GM19468 (cell line): ENCODE measurements at regions not wholly inside any gene's neighbourhood (a gene's known extent, or its start where the extent isn't known, plus 50 kb on each side); places are given as distances from the start of the nearest gene placed in this dataset.

Experiments used
- ATAC-seq: cut with Tn5 transposase; IDR thresholded peaks from one replicate; pipeline ENCODE4 v1.9.1; 2021; ENCODE audit warnings: mild to moderate bottlenecking, moderate library complexity, moderate number of reproducible peaks; ENCODE audit not compliant: unreplicated experiment; ENCODE audit errors: extremely low read depth

- ATAC-seq, result no peak
Measured at GRCh38 chr10:65701168-65701776, 1224.6 kb upstream of the LRRTM3 start.

- ATAC-seq, result no peak
Measured at GRCh38 chr10:65708057-65708456, 1217.8 kb upstream of the LRRTM3 start.

- ATAC-seq, result no peak
Measured at GRCh38 chr10:65710306-65710705, 1215.5 kb upstream of the LRRTM3 start.

DNA sequence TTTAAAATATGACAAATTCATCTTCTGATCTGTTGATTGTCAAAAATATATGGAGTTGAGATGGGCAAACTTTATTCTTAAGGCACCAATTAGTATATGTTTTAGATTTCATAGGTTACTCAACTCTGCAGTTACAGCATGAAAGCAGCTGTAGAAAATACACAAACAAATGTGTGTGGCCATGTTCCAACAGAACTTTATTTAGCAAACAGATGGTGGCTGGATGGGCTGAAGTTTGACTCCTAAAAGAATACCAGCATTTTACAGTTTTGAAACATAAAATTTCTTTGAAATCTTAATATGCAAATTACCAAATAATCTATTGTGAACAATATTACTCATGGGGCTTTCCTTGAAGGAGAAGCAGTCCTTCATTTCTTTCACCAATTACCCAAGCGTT lies 1206.0 kb upstream of the LRRTM3 start:
- no peak for ATAC-seq

GRCh38 chr10:65720901-65721300 lies 1204.9 kb upstream of the LRRTM3 start:
- no peak for ATAC-seq

GRCh38 chr10:65723525-65723924 lies 1202.3 kb upstream of the LRRTM3 start:
- ATAC-seq, result no peak

DNA sequence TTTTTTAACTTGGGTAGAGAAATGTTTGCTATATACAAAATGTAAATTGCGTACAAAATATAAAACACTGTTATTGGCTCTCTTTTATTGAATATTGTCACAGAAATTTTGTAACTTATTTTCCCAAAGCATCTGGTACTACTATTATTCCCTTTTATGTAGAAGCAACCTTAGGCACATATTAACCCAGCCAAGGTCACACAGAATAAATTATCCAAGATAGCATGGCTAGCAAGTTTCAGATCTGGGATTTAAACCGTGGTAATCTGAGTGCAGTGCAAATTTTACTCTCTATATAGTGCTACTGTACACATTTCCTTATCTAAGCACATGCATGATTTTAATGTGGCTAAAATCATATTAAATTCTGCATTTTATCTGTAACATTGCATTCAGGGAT lies 1190.5 kb upstream of the LRRTM3 start:
- no peak for ATAC-seq

GRCh38 chr10:65742906-65743305 lies 1182.9 kb upstream of the LRRTM3 start:
- ATAC-seq, result no peak

GRCh38 chr10:65751218-65751617 lies 1174.6 kb upstream of the LRRTM3 start:
- no peak for ATAC-seq

DNA sequence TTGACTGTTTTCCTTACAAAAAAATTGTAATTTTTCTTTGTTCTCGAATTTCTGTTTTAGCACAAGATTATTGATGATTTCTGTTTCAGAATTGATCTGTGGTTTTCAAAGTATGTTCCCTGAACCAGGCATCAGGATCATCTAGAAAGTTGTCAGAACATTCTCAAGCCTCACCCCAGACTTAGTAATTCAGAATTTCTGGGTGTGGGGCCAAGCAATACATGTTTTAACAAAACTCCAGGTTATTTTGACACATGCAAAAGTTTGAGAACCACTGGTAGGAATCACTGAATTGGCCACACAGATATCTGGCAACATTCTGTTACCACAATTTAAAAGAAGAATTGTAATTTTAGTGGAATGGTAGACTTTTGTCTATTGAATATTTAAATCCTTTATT lies 1173.9 kb upstream of the LRRTM3 start:
- no peak for ATAC-seq

DNA sequence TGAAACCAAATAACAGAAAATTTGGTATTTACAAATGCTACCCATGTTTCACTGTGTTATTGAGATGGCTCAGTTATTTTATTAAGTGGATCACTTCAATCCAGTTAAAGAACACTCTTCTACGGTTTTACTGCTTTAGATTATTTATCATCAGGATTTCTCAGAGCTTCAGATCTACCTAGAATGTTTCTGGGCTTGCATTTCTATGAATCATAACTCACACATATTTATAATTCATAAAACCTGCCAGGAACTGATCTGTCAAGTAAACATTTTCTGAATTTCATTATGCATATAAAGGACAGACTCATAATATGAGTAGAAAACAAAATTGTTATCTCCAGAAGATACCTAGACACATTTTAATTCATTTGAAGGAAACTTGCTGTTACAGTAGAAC lies 1172.3 kb upstream of the LRRTM3 start:
- no peak for ATAC-seq

DNA sequence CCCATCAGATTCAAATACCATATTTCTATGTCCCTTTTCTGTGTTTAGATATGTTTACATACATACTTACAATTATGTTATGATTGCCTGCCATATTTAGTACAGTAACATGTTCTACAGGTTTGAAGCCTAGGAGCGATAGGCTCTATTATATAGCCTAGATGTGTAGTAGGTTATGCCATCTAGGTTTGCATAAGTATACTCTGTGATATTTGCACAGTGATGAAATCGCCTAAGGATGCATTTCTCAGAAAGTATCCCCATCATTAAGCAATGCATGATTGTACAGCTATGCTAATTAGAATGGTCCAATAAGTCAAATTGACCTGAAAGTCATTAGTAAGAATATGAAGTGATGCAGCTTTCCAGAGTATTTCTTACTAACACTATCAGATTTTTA lies 1171.7 kb upstream of the LRRTM3 start:
- ATAC-seq, result no peak

GRCh38 chr10:65762311-65762710 lies 1163.5 kb upstream of the LRRTM3 start:
- ATAC-seq, result no peak

GRCh38 chr10:65765006-65765541 lies 1160.8 kb upstream of the LRRTM3 start:
- no peak for ATAC-seq

GRCh38 chr10:65769828-65770227 lies 1156.0 kb upstream of the LRRTM3 start:
- no peak for ATAC-seq

- ATAC-seq, result no peak
Measured at GRCh38 chr10:65778753-65779152, 1147.1 kb upstream of the LRRTM3 start.

GRCh38 chr10:65779985-65780384 lies 1145.9 kb upstream of the LRRTM3 start:
- no peak for ATAC-seq

- no peak for ATAC-seq
Measured at GRCh38 chr10:65786279-65786678, 1139.6 kb upstream of the LRRTM3 start.

DNA sequence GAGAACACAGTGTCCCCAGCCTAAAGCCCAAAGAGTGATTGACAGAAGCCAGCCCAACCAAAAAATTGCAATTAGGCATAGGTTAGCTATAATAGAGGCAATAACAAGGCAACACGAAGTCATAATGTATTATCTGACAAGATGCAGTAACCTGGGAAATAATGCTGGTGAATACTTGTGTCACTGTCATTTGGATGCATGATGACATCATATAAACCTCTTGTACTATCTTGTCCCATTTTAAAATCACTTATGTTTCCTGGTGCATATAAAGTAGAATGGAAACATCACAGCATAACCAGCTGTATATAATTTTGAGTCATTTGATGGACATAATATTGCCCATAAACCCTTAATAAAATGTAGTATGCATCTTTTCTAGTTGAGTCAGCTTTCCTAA lies 1138.3 kb upstream of the LRRTM3 start:
- ATAC-seq, result no peak

DNA sequence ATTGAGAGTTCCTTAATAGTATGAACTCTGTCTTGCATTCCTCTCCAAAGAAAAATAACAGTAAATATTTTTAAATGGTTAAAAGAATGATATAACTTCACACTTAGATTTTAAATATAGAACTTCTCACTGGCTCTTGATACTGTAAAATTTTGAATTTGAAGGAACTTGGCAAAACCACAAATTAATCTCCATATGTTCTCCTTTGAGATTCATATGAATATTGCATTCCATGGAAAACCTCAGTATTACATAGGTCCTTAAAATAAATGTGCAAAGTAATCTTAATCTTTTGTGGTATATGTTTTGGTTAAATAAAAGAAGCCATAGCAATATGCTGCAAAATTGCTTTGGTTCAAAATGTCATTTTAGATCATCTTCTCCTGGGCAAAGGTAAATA lies 1137.6 kb upstream of the LRRTM3 start:
- ATAC-seq, result no peak

GRCh38 chr10:65791979-65792378 lies 1133.9 kb upstream of the LRRTM3 start:
- no peak for ATAC-seq

DNA sequence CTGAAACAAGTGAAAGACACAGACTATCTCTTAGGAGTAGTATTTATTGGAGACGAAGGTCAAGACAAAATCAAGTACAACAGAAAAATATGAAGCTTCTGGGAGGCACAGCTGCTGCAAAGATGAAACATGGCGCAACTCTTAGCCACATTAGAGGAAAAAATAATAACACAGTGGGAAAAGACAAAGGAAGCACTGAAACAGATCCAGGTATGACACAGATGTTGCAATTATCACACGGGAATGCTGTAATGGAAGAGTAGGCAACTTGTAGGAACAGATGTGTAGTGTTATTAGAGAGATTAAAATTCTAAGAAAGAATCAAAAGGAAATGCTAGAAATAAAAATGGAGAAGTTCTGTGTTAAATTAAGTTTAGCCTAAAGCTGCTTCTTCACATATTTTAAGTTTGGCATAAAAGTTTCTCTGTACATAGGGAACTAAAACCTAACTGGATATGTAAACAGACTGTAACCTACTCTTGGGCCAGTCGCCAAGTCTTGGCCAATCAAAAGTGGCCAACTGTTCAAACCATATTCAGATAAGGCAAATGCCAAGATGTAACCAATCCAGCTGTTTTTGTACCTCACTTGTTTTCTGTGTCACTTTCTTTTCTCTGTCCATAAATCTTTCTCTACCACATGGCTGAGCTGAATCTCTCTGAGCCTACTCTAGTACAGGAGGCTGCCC lies 1132.0 kb upstream of the LRRTM3 start:
- ATAC-seq, result no peak
